ENCODE measurements at regions not wholly inside any gene's neighbourhood (a gene's known extent, or its start where the extent isn't known, plus 50 kb on each side); places are given as distances from the start of the nearest gene placed in this dataset.

GRCh38 chr16:86157616-86158247 is 258.8 kb downstream of the IRF8 start:
- DNase-seq (ENCODE audit: low spot score): no peak

DNA sequence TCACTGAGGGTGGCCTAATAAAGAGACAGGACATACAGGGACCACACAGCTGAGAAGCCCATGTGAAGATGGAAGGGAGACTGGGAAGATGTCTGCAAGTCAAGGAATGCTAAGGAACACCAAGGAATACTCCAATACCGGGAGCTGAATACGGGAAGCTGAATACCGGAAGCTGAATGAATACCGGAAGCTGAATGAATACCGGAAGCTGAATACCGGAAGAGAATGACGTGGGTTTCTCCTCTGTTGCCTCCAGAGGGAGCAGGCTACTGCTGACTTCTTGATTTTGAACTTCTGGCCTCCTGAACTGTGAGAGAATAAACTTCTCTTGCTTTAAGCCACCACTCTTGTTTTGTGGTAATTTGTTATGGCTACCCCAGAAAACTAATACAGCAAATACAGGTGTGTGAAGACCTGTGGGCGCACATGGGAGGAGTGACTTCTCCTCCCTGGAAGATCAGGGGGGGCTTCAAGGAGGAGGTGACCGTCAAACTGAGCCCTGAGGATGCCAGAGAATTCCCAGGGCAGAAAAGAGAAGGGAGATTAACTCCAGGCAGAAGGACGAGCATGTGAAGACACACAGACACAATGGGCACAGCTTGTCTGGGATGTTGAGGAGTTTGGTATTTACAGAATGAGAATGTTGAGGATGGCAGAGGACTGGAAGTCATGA is 259.9 kb downstream of the IRF8 start:
- no peak for DNase-seq (ENCODE audit: low spot score)

GRCh38 chr16:86165479-86165878 is 266.5 kb downstream of the IRF8 start:
- no peak for DNase-seq (ENCODE audit: low spot score)

DNA sequence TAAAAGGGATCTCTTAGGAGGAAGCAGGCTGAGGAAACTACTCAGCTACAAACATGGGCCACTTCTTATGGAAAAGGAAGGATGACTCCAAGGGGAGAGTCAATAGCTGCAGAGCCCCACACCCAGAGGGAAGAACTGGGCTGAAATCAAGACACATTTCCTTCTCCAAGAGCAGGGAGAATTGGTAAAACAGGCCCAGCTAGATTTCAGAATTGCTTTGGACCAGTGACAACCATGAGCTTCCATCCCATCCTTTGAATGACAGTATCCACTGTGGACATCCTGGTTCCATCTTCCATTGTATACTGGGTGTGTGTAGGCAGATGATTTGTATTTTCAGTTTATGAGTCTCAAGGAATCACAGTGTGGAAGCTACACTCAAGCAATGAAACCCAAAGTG is 267.5 kb downstream of the IRF8 start:
- DNase-seq (ENCODE audit: low spot score): no peak

GRCh38 chr16:86167061-86167460 is 268.1 kb downstream of the IRF8 start:
- DNase-seq (ENCODE audit: low spot score): no peak

- no peak for DNase-seq (ENCODE audit: low spot score)
Observed at GRCh38 chr16:86170720-86171119, 271.8 kb downstream of the IRF8 start.

DNA sequence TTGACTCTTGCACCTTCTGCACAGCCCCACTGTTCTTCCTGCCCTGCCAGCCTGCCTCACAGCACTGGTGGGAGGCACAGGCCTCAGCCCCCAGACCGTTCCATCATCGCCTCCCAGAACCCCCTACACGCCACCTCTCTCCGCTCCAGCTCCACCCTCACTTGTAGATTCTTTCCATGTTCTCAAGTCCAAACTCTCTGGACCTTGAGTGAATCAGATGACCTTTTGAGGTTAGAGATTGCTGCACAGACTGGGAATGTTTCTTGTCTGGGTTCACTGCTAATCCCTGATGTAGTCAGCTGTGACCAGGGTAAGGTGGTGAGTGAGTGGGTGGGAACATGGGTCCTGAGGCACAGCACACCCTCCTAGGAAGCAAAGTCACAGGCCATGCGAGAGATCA is 272.4 kb downstream of the IRF8 start:
- no peak for DNase-seq (ENCODE audit: low spot score)

- no peak for DNase-seq (ENCODE audit: low spot score)
Observed at GRCh38 chr16:86175816-86176215, 276.9 kb downstream of the IRF8 start.

GRCh38 chr16:86176462-86176861 is 277.5 kb downstream of the IRF8 start:
- DNase-seq (ENCODE audit: low spot score): no peak

DNA sequence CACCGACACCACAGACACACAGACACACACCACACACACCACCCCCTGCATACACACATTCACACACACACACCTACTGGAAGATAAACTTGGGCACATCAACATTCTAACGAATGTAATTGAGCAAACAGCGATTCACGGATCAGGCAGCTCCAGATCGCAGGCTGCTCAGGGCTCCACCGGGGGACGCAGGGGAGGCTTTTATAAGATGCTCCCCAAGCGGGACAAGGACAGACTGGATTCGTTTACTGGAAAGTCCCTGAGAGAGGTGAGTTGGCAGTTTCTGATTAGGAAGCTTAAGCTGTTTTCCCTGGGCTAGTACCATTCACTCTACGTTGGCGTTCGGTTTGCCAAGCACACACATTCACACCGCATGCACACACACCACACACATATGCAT is 281.3 kb downstream of the IRF8 start:
- no peak for DNase-seq (ENCODE audit: low spot score)

GRCh38 chr16:86180780-86181179 is 281.8 kb downstream of the IRF8 start:
- DNase-seq (ENCODE audit: low spot score): no peak

GRCh38 chr16:86181526-86181925 is 282.6 kb downstream of the IRF8 start:
- DNase-seq (ENCODE audit: low spot score): no peak

- DNase-seq (ENCODE audit: low spot score): no peak
Observed at GRCh38 chr16:86184185-86184584, 285.2 kb downstream of the IRF8 start.

DNA sequence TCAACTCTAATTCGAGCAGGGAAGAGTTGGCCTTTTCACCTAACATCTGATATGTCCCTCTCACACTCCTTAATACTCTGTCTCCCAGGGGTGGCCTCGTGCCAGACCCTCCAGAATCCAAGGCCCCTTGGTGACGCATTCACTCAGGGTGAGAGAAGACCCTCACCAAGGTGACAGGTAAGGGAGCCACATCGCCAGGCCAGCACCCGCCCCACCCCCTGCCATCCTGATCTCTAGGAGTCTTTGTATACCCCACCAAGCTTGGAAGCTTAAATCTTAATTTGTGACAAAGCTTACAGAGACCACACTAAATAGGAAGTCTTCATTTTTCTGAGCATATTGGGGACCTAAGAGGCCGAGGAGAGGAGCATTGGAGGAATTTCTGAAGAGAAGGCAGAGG is 286.1 kb downstream of the IRF8 start:
- no peak for DNase-seq (ENCODE audit: low spot score)

GRCh38 chr16:86186313-86186712 is 287.4 kb downstream of the IRF8 start:
- DNase-seq (ENCODE audit: low spot score): no peak

DNA sequence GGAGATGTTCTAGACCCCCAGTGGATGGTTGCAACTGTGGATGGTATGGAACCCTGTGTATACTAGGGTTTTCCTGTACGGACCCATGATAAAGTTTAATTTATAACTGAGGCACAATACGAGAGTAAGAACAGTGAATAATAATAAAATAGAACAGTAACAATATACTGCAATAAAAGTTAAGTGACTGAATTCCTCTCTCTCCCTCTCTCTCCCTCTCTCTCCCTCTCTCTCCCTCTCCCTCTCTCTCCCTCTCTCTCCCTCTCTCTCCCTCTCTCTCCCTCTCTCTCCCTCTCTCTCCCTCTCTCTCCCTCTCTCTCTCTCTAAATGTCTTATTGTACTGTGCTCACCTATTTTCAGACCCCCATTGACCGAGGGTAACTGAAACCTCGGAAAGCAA is 291.0 kb downstream of the IRF8 start:
- no peak for DNase-seq (ENCODE audit: low spot score)

GRCh38 chr16:86191663-86192062 is 292.7 kb downstream of the IRF8 start:
- no peak for DNase-seq (ENCODE audit: low spot score)

DNA sequence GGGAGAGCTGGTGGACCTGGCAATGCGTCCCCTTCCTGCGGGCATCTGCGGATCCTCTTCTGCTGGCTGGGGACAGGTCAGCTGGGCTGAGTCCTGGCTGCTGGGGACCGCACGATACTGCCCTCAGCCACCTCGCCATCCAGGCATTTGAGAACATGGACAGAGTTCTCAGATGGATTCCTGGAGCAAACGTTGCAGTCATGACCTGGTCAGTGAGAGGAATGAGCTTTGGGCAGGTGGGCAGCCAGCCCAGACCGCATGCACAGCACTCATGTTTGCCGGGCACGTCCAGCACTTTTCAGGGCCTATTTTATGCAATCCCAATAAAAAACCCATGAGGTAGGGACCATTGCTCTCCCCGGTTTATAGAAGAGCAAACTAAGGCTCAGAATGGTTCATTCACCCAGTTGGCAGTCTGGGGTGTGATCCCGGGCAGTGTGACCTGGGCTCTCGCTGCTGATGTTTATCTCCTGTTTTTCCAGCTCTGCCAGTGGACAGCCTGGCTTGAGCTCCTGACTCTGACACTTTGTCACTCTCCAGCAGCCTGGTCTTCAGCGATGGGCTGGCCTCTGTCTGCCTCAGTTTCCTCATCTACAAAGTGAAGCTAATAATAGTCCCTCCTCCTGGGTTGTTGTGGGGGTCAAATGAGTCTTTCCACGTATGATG is 294.7 kb downstream of the IRF8 start:
- no peak for DNase-seq (ENCODE audit: low spot score)

GRCh38 chr16:86195863-86196630 is 297.1 kb downstream of the IRF8 start:
- DNase-seq (ENCODE audit: low spot score): no peak

GRCh38 chr16:86196687-86197391 is 297.9 kb downstream of the IRF8 start:
- DNase-seq (ENCODE audit: low spot score): no peak

- DNase-seq (ENCODE audit: low spot score): no peak
Observed at GRCh38 chr16:86198206-86199118, 299.5 kb downstream of the IRF8 start.

Measured in CD4-positive, alpha-beta T cell treated with Interleukin-6 at 100 ng/mL for 8 hours (primary cell).